Suppressor macrophage (primary cell): ENCODE measurements at regions not wholly inside any gene's neighbourhood (a gene's known extent, or its start where the extent isn't known, plus 50 kb on each side); places are given as distances from the start of the nearest gene placed in this dataset.
"Not testable (repeated sequence)": the region's sequence is repeated elsewhere in the genome, so short reads cannot be mapped to it uniquely, and the experiment has no call there.

Experiments used
- DNase-seq, 4 experiments: peaks; one replicate each; pipeline ENCODE4 v3.0.0-alpha.2; 2020 to 2022

- no peak for DNase-seq
These were observed 108.7 kb upstream of the ITGB1 start for GRCh38 chr10:33066558-33067236.

DNA sequence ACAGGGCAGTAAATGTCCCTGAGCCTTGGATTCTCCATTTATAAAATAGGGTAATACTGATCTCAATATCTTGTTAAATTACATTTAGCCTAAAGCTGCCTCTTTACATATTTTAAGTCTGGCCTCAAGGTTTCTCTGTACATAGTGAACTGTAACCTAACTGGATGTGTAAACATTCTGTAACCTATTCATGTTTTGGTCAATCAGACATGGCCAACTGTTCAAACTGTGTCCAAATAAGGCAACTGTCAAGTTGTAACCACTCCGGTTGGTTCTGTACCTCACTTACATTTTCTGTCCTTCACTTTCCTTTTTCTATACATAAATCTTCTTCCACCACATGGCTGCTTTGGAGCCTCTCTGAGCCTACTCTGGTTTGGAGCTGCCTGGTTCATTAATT, 107.1 kb upstream of the ITGB1 start:
- DNase-seq: no peak

- no peak for DNase-seq
These were observed 106.7 kb upstream of the ITGB1 start for GRCh38 chr10:33064706-33065105.

DNA sequence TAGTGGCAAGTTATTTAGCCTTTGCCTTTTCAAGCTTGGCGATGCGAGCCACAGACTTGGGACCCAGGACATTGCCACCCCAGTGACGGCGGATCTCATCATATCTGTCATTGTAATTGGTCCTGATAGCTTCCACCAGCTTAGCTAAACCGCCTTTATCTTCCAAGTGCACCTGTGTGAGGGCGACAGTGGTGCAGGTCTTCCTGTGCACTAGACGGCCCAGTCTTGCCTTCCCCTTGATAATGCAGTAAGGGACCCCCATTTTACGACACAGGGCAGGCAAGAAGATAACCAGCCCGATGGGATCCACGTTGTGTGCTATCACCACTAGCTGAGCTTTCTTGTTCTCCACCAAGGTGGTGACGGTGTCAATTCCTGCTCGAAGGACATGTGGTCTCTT, 99.6 kb upstream of the ITGB1 start:
- no peak for DNase-seq

DNA sequence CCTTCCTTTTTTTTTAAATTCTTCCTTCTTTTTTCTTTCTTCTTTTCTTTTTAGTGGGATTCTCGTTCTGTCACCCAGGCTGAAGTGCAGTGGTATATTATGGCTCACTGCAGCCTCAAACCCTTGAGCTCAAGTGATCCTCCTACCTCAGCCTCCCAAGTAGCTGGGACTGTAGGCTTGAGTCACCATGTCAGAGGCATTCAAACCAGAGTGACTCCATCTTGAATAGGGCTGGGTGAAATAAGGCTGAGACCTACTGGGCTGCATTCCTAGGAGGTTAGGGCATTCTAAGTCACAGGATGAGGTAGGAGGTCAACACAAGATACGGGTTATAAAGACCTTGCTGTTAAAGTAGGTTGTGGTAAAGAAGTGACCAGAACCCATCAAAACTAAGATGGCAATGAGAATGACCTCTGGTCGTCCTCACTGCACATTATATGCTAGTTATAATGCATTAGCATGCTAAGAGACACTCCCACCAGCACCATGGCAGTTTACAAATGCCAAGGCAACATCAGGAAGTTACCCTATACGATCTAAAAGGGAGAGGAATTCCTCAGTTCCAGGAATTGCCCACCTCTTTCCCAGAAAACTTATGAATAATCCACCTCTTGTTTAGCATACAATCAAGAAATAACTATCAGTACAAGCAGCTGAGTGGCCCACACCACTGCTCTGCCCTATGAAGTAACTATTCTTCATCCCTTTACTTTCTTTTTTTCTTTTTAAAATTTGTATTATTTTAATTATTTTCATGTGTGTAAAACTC, 99.0 kb upstream of the ITGB1 start:
- no peak for DNase-seq

DNA sequence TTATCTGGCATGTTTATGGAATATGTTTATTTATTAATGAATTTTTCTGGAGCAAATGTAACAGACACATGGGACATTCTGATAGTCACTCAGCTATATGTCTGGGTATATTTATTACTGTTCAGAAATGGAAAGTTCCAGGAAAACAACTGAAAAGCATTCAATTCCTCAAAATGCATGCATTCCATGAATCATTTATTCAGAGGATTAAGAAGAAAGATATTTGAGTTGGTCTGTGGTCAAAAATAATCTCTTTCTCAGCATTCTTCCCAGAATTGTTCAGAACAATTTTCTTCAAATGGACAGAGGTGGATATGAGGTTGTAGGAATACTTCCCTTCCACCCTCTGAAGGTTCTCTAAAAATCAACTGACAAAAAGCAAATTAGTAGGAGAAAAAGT, 97.6 kb upstream of the ITGB1 start:
- no peak for DNase-seq

DNA sequence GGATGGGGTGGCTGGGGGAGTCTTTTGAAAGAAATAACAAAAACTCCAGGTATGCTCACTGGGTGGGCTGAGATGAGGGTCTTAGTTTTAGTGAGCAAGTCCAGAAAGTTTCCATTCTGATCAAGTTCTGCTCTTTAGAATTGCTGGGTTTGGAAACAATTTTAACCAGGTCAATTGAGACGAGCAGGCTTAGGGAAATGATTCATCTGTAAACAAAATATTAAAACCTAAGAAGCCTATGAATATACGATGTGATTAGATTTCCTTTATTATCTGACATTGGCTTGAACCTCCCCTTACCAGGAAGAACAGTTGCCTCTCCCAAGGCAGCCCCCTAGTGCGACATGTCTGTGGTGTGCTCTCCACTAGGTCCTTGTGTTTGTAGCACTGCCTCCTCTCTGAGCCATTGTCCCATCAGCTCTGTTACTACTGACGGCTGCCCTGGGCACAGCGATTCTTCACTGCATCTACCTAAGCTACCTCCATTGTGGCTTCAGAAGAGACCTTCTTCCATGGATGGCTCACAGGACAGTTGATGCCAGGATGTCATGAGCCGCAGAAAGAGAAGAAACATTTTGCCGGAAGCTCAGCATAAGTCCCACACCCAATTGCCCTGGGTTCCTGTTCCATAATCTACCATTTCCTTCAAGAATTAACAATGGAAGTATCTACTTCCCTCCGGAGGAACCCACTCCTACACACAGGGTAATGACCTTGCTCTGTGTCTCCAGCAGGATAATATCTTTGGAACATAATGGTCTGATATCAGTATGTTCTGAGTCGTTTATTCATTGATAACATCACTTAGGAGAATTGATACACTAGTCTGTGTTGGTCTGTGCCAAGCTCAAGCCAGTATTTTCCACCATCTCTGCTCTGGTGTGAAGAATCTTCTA, 95.1 kb upstream of the ITGB1 start:
- DNase-seq: no peak

DNA sequence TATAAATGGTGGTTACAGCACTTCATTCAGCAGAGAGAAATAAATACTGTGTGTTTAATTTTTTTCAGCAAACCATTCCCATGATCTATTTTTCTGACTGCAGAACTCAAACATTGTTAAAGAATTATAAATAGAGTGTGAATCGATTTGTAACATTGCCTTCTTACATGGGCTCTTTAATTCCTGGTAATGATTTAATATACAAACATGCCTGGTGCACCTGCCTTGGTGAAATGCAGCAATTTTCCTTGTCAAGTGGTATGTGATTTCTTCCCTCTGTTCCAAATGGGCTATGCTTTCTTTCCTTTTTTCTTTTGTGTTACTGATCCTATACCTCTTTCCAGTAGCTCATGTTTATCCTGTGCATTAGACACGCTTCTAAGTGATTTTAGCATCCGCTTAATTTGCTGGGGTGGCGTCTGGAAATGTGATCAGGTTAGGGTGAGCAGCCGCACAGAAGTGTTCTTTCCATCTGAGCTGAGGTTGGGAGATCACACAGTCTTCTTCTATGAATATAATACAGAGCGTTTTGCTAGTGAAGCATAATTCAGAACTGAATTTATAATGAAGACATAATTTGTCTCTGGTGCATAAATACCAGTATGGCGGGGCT, 94.3 kb upstream of the ITGB1 start:
- DNase-seq: no peak

DNA sequence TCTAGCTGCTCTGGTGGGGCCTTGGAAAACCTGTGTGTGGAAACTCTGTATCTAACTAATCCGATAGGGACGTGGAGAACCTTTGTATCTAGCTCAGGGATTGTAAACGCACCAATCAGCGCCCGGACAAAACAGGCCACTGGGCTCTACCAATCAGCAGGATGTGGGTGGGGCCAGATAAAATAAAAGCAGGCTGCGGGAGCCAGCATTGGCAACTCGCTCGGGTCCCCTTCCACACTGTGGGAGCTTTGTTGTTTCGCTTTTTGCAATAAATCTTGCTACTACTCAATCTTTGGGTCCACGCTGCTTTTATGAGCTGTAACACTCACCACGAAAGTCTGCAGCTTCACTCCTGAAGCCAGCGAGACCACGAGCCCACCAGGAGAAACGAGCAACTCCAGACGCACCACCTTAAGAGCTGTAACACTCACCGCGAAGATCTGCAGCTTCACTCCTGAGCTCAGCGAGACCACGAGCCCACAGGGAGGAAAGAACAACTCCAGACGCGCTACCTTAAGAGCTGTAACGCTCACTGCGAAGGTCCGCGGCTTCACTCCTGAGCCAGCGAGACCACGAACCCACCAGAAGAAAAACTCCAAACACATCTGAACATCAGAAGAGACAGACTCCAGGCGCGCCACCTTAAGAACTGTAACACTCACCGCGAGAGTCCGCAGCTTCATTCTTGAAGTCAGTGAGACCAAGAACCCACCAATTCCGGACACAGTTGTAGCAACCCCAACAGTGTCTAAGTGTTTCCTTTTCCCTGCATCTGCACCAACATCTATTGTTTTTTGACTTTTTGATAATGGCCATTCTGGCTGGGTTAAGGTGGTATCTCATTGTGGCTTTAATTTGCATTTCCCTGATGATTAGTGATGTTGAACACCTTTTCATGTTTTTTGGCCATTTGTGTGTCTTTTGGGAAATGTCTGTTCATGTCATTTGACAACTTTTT, 92.2 kb upstream of the ITGB1 start:
- not testable (repeated sequence) for DNase-seq

- DNase-seq: no peak
These were observed 90.2 kb upstream of the ITGB1 start for GRCh38 chr10:33048223-33048622.

DNA sequence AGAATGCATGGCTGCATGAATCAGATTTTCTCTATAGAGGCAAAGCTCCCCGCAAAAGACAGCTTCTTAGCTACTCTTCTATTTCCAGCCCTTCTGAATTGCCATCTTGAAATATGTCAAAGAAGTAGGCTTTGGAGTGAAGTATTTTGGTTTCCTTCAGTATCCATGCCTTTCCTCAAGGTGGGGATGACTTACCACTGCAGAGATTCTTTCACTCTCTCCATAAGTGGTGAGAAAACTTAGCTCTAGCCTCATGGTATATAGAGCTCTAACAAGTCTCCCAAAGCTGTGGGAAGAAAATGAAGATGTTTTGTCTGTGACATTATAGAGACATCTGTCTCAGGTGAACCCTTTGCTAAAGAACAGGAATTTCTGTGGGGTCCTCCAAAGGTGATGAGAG, 89.6 kb upstream of the ITGB1 start:
- DNase-seq: no peak

GRCh38 chr10:33046792-33047191, 88.8 kb upstream of the ITGB1 start:
- no peak for DNase-seq

GRCh38 chr10:33045421-33045820, 87.4 kb upstream of the ITGB1 start:
- DNase-seq: no peak

- DNase-seq: no peak
These were observed 84.5 kb upstream of the ITGB1 start for GRCh38 chr10:33042565-33042964.

DNA sequence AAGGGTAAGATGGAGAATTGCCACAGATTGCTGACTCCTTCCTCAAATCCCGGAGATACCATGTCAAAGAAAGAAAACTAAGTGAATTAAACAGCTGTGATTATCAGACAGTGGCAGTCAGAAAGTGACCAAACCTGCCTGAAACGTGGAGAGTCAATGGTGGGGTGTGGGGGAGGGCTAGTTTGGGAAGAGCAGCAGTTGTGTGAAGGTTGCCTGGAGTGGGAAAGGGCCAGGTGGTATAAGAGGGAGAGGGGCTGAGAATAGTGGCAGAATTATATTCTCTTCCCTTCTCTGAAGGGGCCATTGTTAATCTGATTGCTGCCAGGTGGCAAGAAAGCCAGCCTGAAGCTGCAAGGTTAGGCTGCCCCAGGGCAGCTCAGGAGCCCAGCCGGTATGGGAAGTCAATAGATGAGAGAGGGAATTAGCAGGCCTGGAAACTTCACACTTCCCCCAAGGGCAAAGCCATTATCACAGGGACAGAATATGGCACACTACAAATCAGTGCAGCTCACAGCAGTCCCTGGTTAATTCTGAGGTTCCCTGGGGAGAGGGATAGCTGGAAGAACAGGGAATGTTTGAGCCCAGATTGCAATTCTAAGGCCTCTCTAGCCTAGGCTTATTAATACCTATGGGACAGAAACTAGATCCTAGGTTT, 83.9 kb upstream of the ITGB1 start:
- DNase-seq: no peak

DNA sequence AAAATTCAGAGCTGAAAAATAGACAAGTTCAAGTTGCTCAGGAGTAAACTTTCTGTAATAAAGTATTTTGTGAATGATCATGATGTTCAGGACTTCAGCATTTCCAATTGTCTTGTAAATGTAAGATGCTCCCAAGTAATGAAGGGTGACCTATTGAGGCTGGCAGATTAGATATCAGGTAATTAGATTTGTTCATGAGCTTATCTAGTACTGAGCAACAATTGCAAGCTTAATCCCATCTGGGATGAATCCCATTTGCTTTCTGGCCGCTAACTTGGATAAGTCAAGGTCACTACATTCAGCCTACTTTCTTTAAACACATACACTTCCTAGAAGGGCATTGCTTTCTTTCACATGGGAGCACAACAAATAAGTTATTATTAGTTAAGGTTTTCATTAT, 82.4 kb upstream of the ITGB1 start:
- no peak for DNase-seq

GRCh38 chr10:33039181-33039580, 81.2 kb upstream of the ITGB1 start:
- no peak for DNase-seq

- DNase-seq: no peak
These were observed 80.6 kb upstream of the ITGB1 start for GRCh38 chr10:33038672-33039071.

DNA sequence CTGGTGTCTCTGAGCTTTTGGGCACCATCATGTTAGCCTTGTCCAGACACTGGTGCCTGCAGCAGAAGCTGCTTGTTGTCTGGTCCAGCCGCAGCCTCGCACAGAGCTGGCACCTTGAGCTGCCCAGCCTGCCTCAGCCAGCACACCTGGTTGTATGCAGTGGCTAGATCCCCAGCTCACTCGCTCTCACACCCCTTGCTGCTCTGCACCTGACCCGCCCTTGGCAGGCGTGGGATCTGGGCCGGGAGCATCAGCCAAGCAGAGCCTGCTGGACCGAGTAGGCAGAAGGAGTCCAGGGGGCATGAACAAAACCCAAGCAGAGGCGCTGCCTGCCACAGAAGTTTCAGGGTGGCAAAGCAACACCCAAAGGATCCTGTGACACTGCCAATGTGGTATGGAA, 79.7 kb upstream of the ITGB1 start:
- no peak for DNase-seq

- DNase-seq: no peak
These were observed 78.6 kb upstream of the ITGB1 start for GRCh38 chr10:33036670-33037069.

DNA sequence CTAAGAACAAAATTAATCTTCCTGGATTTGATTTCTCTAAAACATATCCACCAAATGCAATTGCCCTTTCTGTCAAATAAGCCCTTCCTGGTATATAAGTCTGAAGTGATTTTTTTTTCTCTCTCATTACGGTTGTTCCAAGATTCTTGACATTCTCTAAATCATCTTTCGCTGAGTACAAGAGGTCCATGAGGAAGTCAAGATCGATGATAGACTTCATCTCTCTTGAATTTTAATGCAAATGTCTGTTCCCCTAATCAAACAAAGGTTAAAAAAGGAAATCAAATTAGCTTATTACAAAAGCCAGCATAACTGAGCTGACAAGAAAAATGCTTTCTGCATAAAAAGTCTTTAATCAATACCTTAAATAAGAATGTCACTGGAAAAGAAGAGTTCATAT, 77.4 kb upstream of the ITGB1 start:
- no peak for DNase-seq
